HepG2 (cell line): ENCODE measurements at regions not wholly inside any gene's neighbourhood (a gene's known extent, or its start where the extent isn't known, plus 50 kb on each side); places are given as distances from the start of the nearest gene placed in this dataset.

Experiments
- ATAC-seq: fragments of 200-7000 bp; cut with Tn5 transposase; 3 replicates; pipeline ENCODE4 v1.9.1; 2020; ENCODE audit warnings: mild to moderate bottlenecking, moderate library complexity
- BruUV-seq: library from RNA; stranded (reverse); fragments of 400-500 nt; replicated peaks from 2 replicates; lab custom pipeline; 2021; lab: Mats Ljungman, UMichigan
- CTCF ChIA-PET: fragments of 300-600 bp; formaldehyde crosslinking; extraction: SDS; loops from one replicate; lab custom pipeline; 2021; ENCODE audit warnings: low total read pairs, inconsistent platforms, low intra/inter-chr PET ratio; lab: Yijun Ruan, JAX
- POLR2A ChIA-PET: fragments of 350-600 bp; sonication (Branson Sonifier 250); formaldehyde crosslinking; loops from one replicate; lab custom pipeline; 2020; ENCODE audit warnings: antibody characterized with exemption, inconsistent platforms; lab: Yijun Ruan, JAX
- DNase-seq: peaks from one replicate; pipeline ENCODE4 v3.0.0-alpha.2; 2015; ENCODE audit warnings: low spot score
- FAIRE-seq: peaks from 3 replicates; lab custom pipeline; 2011; peaks lifted over from hg19 to GRCh38; lab: Jason Lieb, UNC
- H2AFZ ChIP-seq: one replicate; pipeline ENCODE4 v1.6.1; 2011; ENCODE audit warnings: low read length, inconsistent platforms
- H3K27ac ChIP-seq: fragments of 300-600 bp; 3 replicates; pipeline ENCODE4 v1.8.0; 2011; ENCODE audit warnings: mixed run types, mild to moderate bottlenecking, mixed read lengths, low read length, inconsistent platforms; ENCODE audit not compliant: insufficient read depth; ENCODE audit errors: extremely low read length
- H3K27me3 ChIP-seq, 2 experiments: fragments of 200-600 bp in 1 of 2; 2 replicates in 1 of 2; 3 replicates in 1 of 2; pipeline versions ENCODE4 v1.6.0 to v1.8.0; 2011; ENCODE audit warnings: low read length in 2 of 2, mild to moderate bottlenecking in 2 of 2, moderate library complexity in 2 of 2, inconsistent platforms in 1 of 2; ENCODE audit not compliant: insufficient read depth in 2 of 2, control insufficient read depth in 1 of 2
- H3K36me3 ChIP-seq, 2 experiments: fragments of 200-600 bp in 1 of 2; replicated peaks in 1 of 2; 2 replicates in 1 of 2; 3 replicates in 1 of 2; pipeline versions ENCODE4 v1.5.1 to v1.8.0; 2011; ENCODE audit warnings: low read length in 2 of 2, inconsistent platforms in 1 of 2; ENCODE audit not compliant: insufficient read depth in 2 of 2, control insufficient read depth in 1 of 2
- H3K4me1 ChIP-seq: 2 replicates; pipeline ENCODE4 v1.5.1; 2012; ENCODE audit warnings: low read length, inconsistent platforms; ENCODE audit not compliant: insufficient read depth
- H3K4me2 ChIP-seq: 2 replicates; pipeline ENCODE4 v1.6.0; 2011; ENCODE audit warnings: low read depth, low read length, inconsistent platforms
- H3K4me3 ChIP-seq, 3 experiments: fragments of 200-600 bp in 1 of 3; sonication (generic), shearing (Covaris generic) in 1 of 3; replicated peaks in 1 of 3; 2 replicates each; pipeline ENCODE4 v1.5.1; 2011 to 2016; ENCODE audit warnings: low read length in 3 of 3, inconsistent platforms in 2 of 3, low read depth in 2 of 3, mild to moderate bottlenecking in 2 of 3, control low read depth in 1 of 3, mixed read lengths in 1 of 3; ENCODE audit not compliant: insufficient read depth in 1 of 3
- H3K79me2 ChIP-seq: one replicate; pipeline ENCODE4 v1.6.1; 2011; ENCODE audit warnings: low read length, inconsistent platforms; ENCODE audit not compliant: insufficient read depth
- H3K9ac ChIP-seq: 2 replicates; pipeline ENCODE4 v1.6.0; 2011; ENCODE audit warnings: mild to moderate bottlenecking, low read depth, low read length, inconsistent platforms; ENCODE audit not compliant: insufficient read depth
- H3K9me3 ChIP-seq: 2 replicates; pipeline ENCODE4 v1.5.1; 2012; ENCODE audit warnings: mild to moderate bottlenecking, low read length
- H4K20me1 ChIP-seq: 2 replicates; pipeline ENCODE4 v1.6.0; 2011; ENCODE audit warnings: inconsistent platforms, mild to moderate bottlenecking, low read length, moderate library complexity; ENCODE audit not compliant: insufficient read depth
- IRX3 ChIP-seq: sonication (generic); formaldehyde crosslinking; IDR thresholded peaks from 2 replicates; pipeline ENCODE4 v1.8.1; 2023; ENCODE audit warnings: mild to moderate bottlenecking, low read depth, missing genetic modification reagents, borderline replicate concordance
- NCOA5 ChIP-seq: sonication (generic); formaldehyde crosslinking; IDR thresholded peaks from 2 replicates; pipeline ENCODE4 v1.4.0; 2020; ENCODE audit warnings: missing genetic modification reagents
- NFATC3 ChIP-seq: sonication (generic); formaldehyde crosslinking; IDR thresholded peaks from 2 replicates; pipeline ENCODE4 v1.5.1; 2020; ENCODE audit warnings: mild to moderate bottlenecking, missing genetic modification reagents
- NFE2L2 ChIP-seq: fragments of 150-350 bp; IDR thresholded peaks from 2 replicates; pipeline ENCODE4 v1.6.1; 2014; ENCODE audit warnings: low read length
- POLR2AphosphoS2 ChIP-seq: IDR thresholded peaks from 2 replicates; pipeline ENCODE4 v1.6.1; 2011; ENCODE audit warnings: low read depth, low read length, improper control_type of control experiment
- RFXANK ChIP-seq: IDR thresholded peaks from 2 replicates; pipeline ENCODE4 v1.6.1; 2016
- SRF ChIP-seq: IDR thresholded peaks from 2 replicates; pipeline ENCODE4 v1.6.1; 2011; ENCODE audit warnings: mild to moderate bottlenecking, low read depth, low read length, moderate library complexity
- ZIK1 ChIP-seq: sonication (generic); formaldehyde crosslinking; IDR thresholded peaks from 2 replicates; pipeline ENCODE4 v1.5.0; 2020; ENCODE audit warnings: mild to moderate bottlenecking, low read depth, missing genetic modification reagents, borderline replicate concordance
- ZNF232 ChIP-seq: sonication (generic); formaldehyde crosslinking; IDR thresholded peaks from 2 replicates; pipeline ENCODE4 v1.4.0; 2020; ENCODE audit warnings: missing genetic modification reagents, borderline replicate concordance
- ZNF263 ChIP-seq: sonication (generic); formaldehyde crosslinking; IDR thresholded peaks from 2 replicates; pipeline ENCODE4 v1.4.0; 2020; ENCODE audit warnings: missing genetic modification reagents
- ZNF329 ChIP-seq: sonication (generic); formaldehyde crosslinking; IDR thresholded peaks from 2 replicates; pipeline ENCODE4 v1.9.0; 2021; ENCODE audit warnings: low read depth, mild to moderate bottlenecking, missing genetic modification reagents
- ZNF484 ChIP-seq: sonication (generic); formaldehyde crosslinking; IDR thresholded peaks from 2 replicates; pipeline ENCODE4 v1.5.1; 2020; ENCODE audit warnings: mild to moderate bottlenecking, low read depth, missing genetic modification reagents, borderline replicate concordance
- ZNF660 ChIP-seq: sonication (generic); formaldehyde crosslinking; IDR thresholded peaks from 2 replicates; pipeline ENCODE4 v1.5.1; 2020; ENCODE audit warnings: mild to moderate bottlenecking, low read depth, missing genetic modification reagents, borderline replicate concordance
- ZNF709 ChIP-seq: sonication (generic); formaldehyde crosslinking; IDR thresholded peaks from 2 replicates; pipeline ENCODE4 v1.5.0; 2020; ENCODE audit warnings: mild to moderate bottlenecking, missing genetic modification reagents
- WGBS: methylation state at CpG from one replicate; pipeline ENCODE4 v1.1.6; 2017; ENCODE audit warnings: low lambda C conversion rate; 5-methylcytosine and 5-hydroxymethylcytosine counted together
- in situ Hi-C: cut with HindIII; loops from 2 replicates; pipeline ENCODE4 v1.10.0; 2017; ENCODE audit warnings: low pct_unique_long_range_greater_than_20kb; ENCODE audit not compliant: extremely low pct_ligation_motif_present
- intact Hi-C: fragments of 100-400 bp; cut with micrococcal nuclease; formaldehyde crosslinking; loops from one replicate; pipeline ENCODE4 v1.10.0; 2022; ENCODE audit not compliant: unreplicated experiment

GRCh38 chr4:96193061-96193460 lies 353.2 kb downstream of the PDHA2 start:
- Histone ChIP-seq H3K27ac (no peak overlapping the region), H3K27me3 (no peaks in the 10 kb centered on the region), H3K4me2 (no peak overlapping the region), H3K36me3 (no peaks in the 10 kb centered on the region), H2AFZ (no peak overlapping the region), H3K4me1 (no peaks in the 10 kb centered on the region), H3K9me3 (peaks cover 6% of the 10 kb centered on the region; the same call in 1 of the 2 replicates), H3K79me2 (no peaks in the 10 kb centered on the region), H3K4me3 (no peak overlapping the region), H4K20me1 (no peaks in the 10 kb centered on the region), H3K9ac (no peak overlapping the region)
- POLR2A ChIA-PET: no interaction called here
- no peak for TF ChIP-seq SRF
- intact Hi-C loops (no loop called here), in situ Hi-C loops (no loop called here)
- DNase-seq (no peak), FAIRE-seq (no peak), ATAC-seq (no peak)
- CTCF ChIA-PET: no interaction called here
- BruUV-seq: no TSS peak
- 0% methylated on average over 1 of the region's 1 CpG for WGBS

- CTCF ChIA-PET: no interaction called here
- Histone ChIP-seq H3K27ac (no peak overlapping the region), H3K27me3 (no peaks in the 10 kb centered on the region), H3K36me3 (no peaks in the 10 kb centered on the region), H3K4me3 (no peak overlapping the region), H3K79me2 (no peaks in the 10 kb centered on the region), H3K9ac (no peak overlapping the region), H4K20me1 (no peaks in the 10 kb centered on the region), H3K4me1 (no peaks in the 10 kb centered on the region), H3K9me3 (peaks cover 6% of the 10 kb centered on the region; the same call in 1 of the 2 replicates), H3K4me2 (no peak overlapping the region), H2AFZ (no peak overlapping the region)
- 0% methylated on average over 1 of the region's 1 CpG for WGBS
- TF ChIP-seq ZNF660 (CRISPR knock-in tag) (no peak), ZNF484 (no peak), ZNF232 (CRISPR knock-in tag) (no peak), NFE2L2 (no peak), RFXANK (CRISPR knock-in tag) (no peak), POLR2AphosphoS2 (no peak), ZNF263 (CRISPR knock-in tag) (no peak), ZNF329 (CRISPR knock-in tag) (no peak), IRX3 (CRISPR knock-in tag) (no peak), ZNF709 (CRISPR knock-in tag) (no peak), NCOA5 (CRISPR knock-in tag) (no peak), NFATC3 (CRISPR knock-in tag) (no peak), ZIK1 (CRISPR knock-in tag) (no peak)
- in situ Hi-C loops (no loop called here), intact Hi-C loops (no loop called here)
- no TSS peak for BruUV-seq
- ATAC-seq: no peak
- FAIRE-seq: no peak
- no peak for DNase-seq
- POLR2A ChIA-PET: no interaction called here
Measured at GRCh38 chr4:96194993-96195392, 355.1 kb downstream of the PDHA2 start.
